KBM-7 (cell line): ENCODE measurements at regions not wholly inside any gene's neighbourhood (a gene's known extent, or its start where the extent isn't known, plus 50 kb on each side); places are given as distances from the start of the nearest gene placed in this dataset.
"Not testable (repeated sequence)": the region's sequence is repeated elsewhere in the genome, so short reads cannot be mapped to it uniquely, and the experiment has no call there.

Experiments
- DNase-seq: peaks from one replicate; pipeline ENCODE4 v3.0.0-alpha.2; 2015
- in situ Hi-C: fragments of 300-500 bp; cut with MboI; formaldehyde crosslinking; loops from 2 replicates; pipeline ENCODE4 v1.14.3; 2020; ENCODE audit warnings: low sequenced_read_pairs, low pct_unique_long_range_greater_than_20kb, mixed read lengths

DNA sequence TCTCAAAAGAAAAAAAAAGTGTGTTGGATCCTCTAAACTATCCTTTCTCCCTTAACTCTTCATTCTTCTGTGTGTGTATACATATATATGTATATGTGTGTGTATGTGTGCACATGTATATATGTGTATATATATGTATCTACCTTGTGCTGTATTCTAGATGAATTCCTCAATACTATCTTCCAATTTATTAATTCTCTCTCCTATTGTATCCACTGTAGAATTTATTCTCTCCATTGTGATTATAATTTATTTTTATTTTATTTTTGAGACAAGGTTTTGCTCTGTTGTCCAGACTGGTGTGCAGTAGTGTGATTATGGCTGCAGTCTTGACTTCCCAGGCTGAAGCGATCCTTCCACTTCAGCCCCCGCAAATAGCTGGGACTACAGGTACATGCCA lies 147.1 kb upstream of the ZNF618 start:
- no peak for DNase-seq
- in situ Hi-C loops, result no loop called here

DNA sequence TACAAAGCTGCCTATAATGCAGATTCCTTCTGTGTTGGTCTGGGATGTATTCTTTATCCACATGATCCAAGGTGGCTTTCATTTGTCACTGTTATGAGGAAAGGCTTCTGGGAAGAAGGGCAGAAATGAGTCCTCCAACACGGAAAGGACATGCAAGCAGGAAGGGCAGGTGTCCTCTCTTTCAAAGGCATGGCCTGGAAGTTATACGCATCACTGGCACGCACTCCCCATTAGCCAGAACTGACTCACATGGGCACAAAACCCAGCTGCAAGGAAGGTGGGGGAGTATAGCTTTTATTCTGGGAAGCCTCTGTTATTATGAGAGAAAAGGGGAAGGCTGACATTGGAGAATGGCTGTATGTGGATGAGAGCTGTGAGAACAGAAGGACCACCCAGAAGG lies 141.3 kb upstream of the ZNF618 start:
- in situ Hi-C loops, result no loop called here
- DNase-seq, result no peak

DNA sequence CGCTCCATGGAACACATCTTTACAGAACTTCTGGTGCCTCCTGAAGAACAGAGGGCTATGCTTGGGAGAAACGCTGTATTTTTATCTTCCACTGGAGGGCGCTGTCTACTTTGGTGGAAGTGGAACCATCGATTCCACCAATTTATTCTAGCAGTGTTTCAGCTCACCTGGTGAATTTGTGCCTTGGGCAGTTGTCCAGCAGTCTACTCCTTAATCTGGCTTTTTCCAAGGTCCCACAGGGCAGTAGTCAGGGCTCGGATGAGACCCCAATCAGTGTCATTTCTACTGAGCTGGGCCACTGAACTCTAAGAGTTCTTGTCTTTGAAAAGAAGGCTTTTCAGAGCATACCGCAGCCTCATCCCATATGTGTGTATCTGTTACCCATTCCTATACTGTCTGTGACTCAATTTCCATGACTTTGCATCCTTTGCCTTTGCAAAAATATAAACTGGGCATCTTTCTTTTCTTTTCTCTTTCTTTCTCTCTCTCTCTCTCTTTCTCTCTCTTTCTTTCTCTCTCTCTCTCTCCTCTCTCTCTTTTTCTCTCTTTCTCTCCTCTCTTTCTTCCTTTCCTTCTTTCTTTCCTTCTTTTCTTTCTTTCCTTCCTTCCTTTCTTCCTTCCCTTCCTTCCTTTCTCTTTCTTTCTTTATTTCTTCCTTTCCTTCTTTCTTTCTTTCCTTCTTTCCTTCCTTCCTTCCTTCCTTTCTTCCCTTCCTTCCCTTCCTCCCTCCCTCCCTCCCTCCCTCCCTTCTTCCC lies 138.4 kb upstream of the ZNF618 start:
- in situ Hi-C loops, result no loop called here

DNA sequence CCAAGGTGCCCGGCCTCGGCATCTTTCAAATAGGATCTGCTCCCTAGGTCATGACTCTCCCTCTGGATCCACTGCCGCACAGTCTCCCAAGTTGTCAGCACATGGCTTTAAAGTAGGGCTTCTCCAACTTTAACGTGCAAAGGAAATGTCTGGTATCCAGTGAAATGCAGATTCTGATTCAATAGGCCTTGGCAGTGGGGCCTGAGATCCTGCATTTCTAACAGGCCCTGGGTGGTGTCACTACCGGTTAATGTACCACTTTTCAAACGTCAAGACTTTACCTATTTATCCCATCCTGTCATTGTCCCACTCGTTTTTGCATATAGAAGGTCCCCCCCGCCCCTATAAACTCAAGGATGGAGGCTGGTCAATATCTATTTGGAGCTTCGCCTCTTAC lies 137.6 kb upstream of the ZNF618 start:
- in situ Hi-C loops, result no loop called here
- no peak for DNase-seq

More for the DNA sequence above, 138.4 kb upstream of the ZNF618 start:
- peak; percentile 65 for DNase-seq

DNA sequence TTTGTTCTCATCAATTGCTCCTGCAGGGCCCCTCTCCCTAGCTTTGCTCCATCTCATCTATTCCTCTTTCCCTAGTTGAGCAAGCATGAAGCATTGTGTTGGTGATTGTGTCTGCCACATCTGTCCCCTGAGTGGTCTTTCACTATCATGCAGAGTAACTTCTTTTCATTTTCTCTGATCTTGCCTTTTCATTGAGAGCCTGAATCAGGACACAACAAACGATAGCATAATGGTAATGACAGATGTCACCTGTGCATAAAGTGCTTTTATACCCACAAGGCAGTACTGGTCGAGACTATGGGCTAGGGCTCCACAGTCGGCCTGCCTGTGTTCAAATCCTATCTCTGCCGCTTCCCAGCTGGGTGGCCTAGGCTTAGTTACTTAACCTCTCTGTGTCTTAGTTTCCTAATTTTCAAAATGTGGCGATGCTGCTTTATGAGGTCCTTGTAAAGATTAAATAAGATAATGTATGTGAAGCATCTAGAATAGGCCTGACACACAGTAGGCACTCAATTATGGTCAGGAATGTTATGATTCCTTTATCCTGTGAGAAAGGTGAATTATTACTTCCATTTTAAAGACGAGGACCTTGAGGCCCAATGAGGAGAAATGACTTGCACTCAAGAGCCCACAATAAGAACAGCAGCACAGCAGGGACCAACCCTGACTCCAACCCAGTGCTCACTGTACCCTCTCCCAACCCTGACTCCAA lies 137.1 kb upstream of the ZNF618 start:
- in situ Hi-C loops, result no loop called here
- peak; percentile 28 for DNase-seq

DNA sequence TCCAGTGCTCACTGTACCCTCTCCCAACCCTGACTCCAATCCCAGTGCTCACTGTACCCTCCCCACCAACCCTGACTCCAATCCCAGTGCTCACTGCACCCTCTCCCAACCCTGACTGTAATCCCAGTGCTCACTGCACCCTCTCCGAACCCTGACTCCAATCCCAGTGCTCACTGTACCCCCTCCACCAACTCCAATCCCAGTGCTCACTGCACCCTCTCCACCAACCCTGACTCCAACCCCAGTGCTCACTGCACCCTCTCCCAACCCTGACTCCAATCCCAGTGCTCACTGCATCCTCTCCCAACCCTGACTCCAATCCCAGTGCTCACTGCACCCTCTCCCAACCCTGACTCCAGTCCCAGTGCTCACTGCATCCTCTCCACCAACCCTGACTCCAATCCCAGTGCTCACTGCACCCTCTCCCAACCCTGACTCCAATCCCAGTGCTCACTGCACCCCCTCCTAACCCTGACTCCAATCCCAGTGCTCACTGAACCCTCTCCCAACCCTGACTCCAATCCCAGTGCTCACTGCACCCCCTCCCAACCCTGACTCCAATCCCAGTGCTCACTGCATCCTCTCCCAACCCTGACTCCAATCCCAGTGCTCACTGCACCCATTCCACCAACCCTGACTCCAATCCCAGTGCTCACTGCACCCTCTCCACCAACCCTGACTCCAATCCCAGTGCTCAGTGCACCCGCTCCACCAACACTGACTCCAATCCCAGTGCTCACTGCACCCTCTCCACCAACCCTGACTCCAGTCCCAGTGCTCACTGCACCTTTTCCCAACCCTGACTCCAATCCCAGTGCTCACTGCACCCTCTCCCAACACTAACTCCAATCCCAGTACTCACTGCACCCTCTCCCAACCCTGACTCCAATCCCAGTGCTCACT lies 136.3 kb upstream of the ZNF618 start:
- DNase-seq, in situ Hi-C loops: not testable (repeated sequence)

DNA sequence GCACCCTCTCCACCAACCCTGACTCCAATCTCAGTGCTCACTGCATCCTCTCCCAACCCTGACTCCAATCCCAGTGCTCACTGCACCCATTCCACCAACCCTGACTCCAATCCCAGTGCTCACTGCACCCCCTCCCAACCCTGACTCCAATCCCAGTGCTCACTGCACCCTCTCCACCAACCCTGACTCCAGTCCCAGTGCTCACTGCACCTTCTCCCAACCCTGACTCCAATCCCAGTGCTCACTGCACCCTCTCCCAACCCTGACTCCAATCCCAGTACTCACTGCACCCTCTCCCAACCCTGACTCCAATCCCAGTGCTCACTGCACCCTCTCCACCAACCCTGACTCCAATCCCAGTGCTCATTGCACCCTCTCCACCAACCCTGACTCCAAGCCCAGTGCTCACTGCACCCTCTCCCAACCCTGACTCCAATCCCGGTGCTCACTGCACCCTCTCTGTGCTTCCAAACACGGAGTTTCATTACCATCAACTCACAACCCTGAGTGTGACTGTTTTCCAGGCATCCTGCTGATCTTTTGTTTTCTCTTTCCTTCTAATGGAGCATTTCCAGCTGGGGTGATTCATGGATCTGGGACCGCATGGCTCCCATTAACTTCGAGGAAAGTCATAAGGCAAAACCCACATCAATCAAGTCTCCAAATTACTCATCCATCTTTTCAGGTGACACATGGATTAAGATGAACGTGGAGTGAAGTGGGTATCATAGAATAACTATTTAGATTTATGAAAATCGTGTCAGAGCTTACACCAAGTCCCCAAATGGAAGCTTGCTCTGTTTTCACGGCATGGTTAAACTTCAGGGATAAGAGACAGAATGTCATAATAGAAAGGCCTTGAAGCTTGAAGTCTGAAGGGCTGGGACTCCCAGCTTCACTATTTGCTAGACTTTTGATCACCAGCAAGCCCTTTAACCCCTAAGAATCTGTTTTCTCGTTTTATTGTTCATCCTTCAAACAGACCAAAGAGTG lies 135.3 kb upstream of the ZNF618 start:
- in situ Hi-C loops, result not testable (repeated sequence)
- peak; percentile 15 for DNase-seq

DNA sequence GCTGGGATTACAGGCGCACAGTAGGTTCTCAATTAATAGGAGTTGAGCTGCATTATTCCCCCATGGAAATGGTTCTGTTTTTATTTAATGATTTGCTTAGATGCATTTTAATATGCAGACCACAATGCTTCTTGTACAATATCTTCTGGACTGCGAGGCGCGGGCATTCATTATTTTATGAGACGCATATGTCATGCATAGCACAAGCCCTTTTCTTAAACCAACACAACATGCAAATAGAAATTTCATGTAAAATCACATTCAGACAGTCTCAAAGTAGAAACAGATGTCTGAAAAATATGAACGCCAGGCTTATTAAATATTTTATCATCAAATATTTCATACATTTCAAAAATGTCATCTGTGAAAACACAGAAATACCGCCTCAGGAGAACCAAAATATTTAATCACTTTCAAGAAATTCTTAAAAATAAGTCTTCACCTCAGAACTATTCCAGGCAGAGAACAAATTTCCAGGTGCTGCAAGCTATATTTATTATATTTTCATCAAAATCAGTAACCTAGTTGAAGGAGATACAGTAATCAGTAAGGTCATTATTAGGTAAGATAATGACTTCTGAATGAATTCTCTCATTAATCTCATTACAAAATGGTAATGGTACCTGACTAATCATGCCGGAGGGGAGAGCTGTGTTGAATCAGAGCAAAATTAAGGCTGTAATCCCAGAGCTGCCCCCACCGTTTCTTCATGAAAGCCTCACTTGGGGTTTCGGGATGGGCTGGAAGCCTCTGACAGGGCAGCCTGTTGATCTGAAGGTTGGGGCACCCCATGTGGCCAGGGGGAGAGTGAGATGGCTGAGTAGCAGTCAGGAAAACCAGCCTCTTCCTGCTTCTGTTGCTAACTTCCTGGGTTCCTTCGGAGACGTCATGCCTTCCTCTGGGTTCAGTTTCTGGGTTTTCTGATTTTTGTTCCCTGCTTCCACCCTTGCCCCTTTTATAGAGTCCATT lies 133.9 kb upstream of the ZNF618 start:
- in situ Hi-C loops, result no loop called here
- no peak for DNase-seq

DNA sequence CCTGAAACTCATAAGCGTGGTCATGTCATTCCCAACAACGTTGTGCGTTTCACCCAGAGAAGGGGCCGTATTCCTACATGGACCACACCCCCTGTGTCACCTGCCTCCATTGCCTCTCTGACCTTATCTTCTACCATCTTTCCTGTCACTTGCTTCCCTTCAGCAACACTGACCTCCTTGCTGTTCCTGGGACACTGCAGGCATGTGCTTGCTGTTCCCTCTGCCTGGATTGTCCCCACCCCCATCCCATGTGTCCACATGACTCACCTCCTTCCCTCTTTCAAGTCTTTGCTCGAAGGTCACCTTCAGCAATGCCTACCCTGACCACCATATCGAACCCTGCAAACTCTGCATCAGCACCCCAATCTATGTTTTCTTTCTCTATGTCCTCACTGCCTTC lies 133.2 kb upstream of the ZNF618 start:
- in situ Hi-C loops, result no loop called here
- no peak for DNase-seq

DNA sequence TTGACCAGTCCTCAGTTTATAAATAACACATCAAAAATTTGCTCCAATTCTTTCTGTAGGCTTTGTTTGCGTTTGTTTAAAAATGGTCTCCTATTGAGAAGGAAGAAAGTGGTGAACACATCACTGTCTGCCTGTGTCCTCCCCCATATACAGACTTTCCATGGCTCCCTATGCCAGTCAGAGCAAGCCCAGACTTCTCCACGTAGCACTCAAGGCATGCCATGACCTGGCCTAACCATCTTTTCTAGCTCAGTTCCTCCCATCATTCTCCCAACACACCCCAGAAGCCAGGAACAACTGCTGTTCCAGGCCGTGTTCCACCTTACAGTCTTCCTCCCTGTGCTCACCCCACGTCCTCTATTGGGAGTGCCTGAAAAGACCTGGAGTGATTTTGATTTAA lies 129.6 kb upstream of the ZNF618 start:
- in situ Hi-C loops, result no loop called here
- DNase-seq, result no peak

DNA sequence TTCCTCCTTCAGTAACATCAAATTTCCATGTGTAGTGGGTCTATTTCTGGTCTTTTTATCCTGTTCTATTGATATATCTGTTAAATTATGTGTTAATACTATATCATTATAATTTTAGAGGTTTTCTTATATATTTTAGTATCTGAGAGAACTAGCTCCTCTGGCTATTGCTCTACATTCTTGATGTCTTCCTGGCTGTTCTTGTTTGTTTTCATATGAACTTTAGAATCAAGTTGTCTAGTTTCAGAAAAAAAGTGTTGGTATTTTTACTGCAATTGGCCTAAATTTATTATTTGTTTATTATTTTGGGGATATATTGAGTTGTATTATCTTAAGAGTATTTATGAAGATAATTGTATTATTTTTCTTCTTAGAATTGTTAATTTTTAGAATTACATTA lies 128.0 kb upstream of the ZNF618 start:
- in situ Hi-C loops, result no loop called here
- DNase-seq, result no peak

DNA sequence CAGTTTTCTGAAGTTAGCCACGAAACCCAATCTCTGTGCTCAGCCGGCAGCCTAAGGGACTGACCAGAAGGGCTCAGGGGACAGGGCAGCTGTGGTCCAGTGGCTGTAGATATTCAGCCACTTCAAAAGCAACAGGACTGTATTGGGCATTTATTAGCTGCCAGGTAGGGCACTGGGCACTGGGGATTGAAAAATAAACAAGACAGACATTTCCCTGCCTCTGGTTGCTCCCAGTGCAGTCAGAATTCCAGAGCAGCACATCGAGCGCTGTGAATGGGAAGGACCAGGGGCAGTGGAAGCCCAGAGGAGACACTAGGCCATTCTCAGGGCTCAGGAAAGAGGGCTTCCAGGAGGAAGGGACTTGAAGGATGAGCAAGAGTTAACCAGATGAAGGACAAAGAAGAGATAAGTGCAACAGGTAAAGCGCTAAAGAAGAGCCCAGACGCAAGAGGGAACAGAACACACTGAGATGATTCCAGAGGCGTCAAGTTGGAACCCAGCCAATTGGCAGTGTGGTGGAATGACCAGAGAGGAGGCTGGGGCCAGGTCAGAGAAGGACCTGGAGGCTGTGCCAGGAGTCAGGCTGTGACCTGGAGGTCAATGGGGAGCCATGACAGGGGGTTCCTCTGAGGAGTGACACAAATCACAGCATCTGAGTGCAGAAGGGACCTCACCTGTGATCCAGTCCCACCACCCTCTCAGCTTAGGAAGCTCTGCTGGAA lies 122.5 kb upstream of the ZNF618 start:
- in situ Hi-C loops, result no loop called here
- DNase-seq, result no peak

DNA sequence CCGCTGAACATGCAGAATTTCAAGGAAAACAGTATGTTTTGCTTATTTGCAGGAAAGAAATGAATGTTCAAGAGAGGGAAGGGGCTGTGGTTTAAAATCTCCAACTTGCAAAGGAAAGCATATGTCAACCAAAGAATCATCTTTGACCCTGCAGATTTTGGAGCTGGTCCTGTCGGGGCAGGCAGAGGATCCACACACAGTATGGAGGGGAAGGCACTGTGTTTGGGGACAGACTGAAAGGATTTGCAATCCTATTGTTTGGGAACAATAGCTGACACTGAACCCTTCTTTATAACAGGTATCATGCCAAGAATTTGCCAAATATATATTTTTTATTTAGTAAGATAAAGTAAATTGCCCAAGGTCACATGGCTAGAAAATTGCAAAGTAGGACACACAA lies 121.4 kb upstream of the ZNF618 start:
- in situ Hi-C loops, result no loop called here
- DNase-seq, result no peak

DNA sequence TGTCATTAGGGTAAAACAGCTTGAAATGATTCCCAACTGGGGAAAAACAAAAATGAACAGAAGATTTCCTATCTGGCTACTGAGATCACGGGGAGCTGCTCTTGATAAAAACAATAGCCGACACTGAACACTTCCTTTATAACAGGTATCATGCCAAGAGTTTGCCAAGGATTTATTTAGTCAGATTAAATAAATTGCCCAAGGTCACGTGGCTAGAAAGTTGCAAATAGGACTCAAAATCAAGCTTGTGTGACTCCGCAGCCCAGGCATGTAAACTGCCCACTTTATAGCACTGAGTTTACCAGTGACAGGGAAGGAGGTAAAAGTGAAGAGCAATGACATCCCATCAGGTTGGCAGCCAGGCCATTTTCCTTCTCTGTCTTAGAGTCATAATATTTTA lies 120.7 kb upstream of the ZNF618 start:
- no peak for DNase-seq
- in situ Hi-C loops, result no loop called here

DNA sequence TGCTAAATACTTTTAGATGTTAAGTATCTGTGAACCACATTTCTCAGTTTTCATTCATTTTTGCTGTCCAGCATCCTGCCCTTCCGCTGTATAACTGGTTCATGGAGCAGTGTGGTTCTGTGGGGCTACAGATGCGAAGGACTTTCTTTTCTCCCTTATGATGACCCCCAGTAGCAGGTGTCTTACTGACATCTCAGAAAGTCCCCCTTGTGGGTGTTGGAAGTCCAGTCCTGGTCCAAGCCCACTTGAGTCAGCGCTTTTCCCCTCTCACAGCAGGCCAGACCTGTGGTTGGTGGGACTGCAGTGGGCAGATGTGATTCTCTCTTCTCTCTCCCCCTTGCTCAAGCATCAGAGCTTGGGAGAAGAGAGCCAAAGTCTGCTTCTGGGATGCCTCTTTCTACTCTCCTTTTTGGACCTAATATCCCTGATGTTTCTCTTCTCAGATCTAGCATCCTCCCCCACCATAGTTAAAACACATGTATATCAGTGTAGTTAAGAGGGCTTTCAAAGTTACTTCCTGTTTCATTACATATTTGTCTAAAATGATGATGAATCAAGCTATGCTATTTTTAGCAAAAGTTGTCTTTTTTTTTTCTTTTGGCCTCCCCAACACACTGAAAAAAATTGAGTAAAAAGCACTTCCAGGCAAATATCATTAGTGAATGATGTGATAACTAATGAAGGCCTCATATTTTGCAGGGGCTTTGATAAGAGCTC lies 119.5 kb upstream of the ZNF618 start:
- DNase-seq, result no peak
- in situ Hi-C loops, result no loop called here

DNA sequence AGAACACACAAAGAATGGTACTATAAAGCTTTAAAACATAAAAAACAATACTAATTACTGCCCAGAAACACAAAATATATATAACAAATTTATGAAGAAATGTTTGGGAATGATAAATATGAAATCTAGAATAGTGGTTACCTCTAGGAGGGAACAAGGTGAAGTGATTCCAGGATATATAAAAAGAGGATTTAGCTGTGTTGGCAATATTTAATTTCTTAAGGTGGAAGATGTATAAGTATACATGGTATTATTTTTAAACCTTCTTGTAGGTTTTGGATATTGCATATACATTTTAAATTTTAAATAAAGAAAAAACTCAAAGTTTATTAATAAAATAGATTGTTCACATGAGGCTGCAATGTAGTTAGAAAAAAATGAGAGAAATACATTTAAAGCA lies 112.7 kb upstream of the ZNF618 start:
- in situ Hi-C loops, result no loop called here

DNA sequence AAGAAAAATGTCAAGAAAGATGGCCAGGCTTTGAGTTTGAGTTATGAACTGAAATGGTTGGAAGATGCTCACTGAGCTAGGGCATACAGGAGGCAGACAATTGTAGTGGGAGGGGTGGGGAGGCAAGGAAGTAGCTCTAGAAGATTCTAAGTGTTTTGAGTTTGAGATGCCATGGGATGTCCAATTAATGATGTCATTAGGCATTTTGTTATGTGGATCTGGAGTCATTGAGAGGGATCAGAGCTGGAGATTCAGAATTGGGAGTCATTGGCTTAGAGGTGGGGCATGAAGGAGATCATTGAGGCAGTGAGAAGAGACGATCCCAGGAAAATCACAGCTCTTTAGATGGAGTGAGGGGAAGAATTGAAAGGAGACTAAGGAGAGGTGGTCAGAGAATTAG lies 111.5 kb upstream of the ZNF618 start:
- DNase-seq, result no peak
- in situ Hi-C loops, result no loop called here

More for the DNA sequence above, 112.7 kb upstream of the ZNF618 start:
- no peak for DNase-seq
